NCI-H2029 treated with DMSO at 0.1 percent for 48 hours (cell line): ENCODE measurements at regions not wholly inside any gene's neighbourhood (a gene's known extent, or its start where the extent isn't known, plus 50 kb on each side); places are given as distances from the start of the nearest gene placed in this dataset.

Source experiments
- DNase-seq: peaks from one replicate; lab custom pipeline; 2025; lab: John Stamatoyannopoulos, UW

GRCh38 chr1:29439615-29440014 is 203.3 kb downstream of the PTPRU start:
- DNase-seq = no peak

- no peak for DNase-seq
These were observed 202.7 kb downstream of the PTPRU start for GRCh38 chr1:29438991-29439390.

GRCh38 chr1:29437946-29438345 is 201.6 kb downstream of the PTPRU start:
- DNase-seq = no peak

GRCh38 chr1:29436181-29436785 is 200.0 kb downstream of the PTPRU start:
- no peak for DNase-seq

GRCh38 chr1:29433830-29434229 is 197.5 kb downstream of the PTPRU start:
- DNase-seq = no peak

GRCh38 chr1:29431138-29431537 is 194.8 kb downstream of the PTPRU start:
- DNase-seq = no peak

- no peak for DNase-seq
These were observed 193.3 kb downstream of the PTPRU start for GRCh38 chr1:29429656-29430055.

GRCh38 chr1:29428997-29429396 is 192.7 kb downstream of the PTPRU start:
- DNase-seq = no peak

- no peak for DNase-seq
These were observed 191.9 kb downstream of the PTPRU start for GRCh38 chr1:29428280-29428615.

- DNase-seq = no peak
These were observed 191.4 kb downstream of the PTPRU start for GRCh38 chr1:29427614-29428279.

GRCh38 chr1:29426701-29427279 is 190.5 kb downstream of the PTPRU start:
- peak; percentile 55 for DNase-seq

- no peak for DNase-seq
These were observed 189.3 kb downstream of the PTPRU start for GRCh38 chr1:29425631-29426030.

- no peak for DNase-seq
These were observed 187.9 kb downstream of the PTPRU start for GRCh38 chr1:29424266-29424665.

- DNase-seq = no peak
These were observed 183.9 kb downstream of the PTPRU start for GRCh38 chr1:29420202-29420601.

GRCh38 chr1:29417971-29418370 is 181.6 kb downstream of the PTPRU start:
- DNase-seq = no peak

GRCh38 chr1:29417147-29417858 is 181.0 kb downstream of the PTPRU start:
- no peak for DNase-seq

- no peak for DNase-seq
These were observed 180.2 kb downstream of the PTPRU start for GRCh38 chr1:29416267-29417146.

GRCh38 chr1:29415861-29416260 is 179.5 kb downstream of the PTPRU start:
- DNase-seq = no peak

- no peak for DNase-seq
These were observed 179.0 kb downstream of the PTPRU start for GRCh38 chr1:29415156-29415830.

GRCh38 chr1:29414086-29414485 is 177.8 kb downstream of the PTPRU start:
- DNase-seq = no peak

GRCh38 chr1:29413661-29414060 is 177.3 kb downstream of the PTPRU start:
- no peak for DNase-seq

- no peak for DNase-seq
These were observed 176.3 kb downstream of the PTPRU start for GRCh38 chr1:29412591-29412990.
